Peyer's patch (tissue), 4 donors: ENCODE measurements at regions not wholly inside any gene's neighbourhood (a gene's known extent, or its start where the extent isn't known, plus 50 kb on each side); places are given as distances from the start of the nearest gene placed in this dataset.

Experiments
- DNase-seq, 3 donors: peaks; one replicate each; pipeline ENCODE4 v3.0.0-alpha.2; 2017 to 2019
- H3K27ac ChIP-seq, 4 donors: fragments of 200-600 bp; sonication (generic); one replicate each; pipeline ENCODE4 v1.5.1; 2016 to 2019
- H3K27me3 ChIP-seq, 2 donors: fragments of 200-600 bp; sonication (generic); one replicate each; pipeline ENCODE4 v1.5.1; 2019
- H3K36me3 ChIP-seq, 3 donors: fragments of 200-600 bp; sonication (generic); one replicate each; pipeline ENCODE4 v1.5.1; 2016 to 2019
- H3K4me1 ChIP-seq, 4 donors: fragments of 200-600 bp; sonication (generic); one replicate each; pipeline ENCODE4 v1.5.1; 2016 to 2019
- H3K4me3 ChIP-seq, 4 donors: fragments of 200-600 bp; sonication (generic); 1 replicate in 3 of 4; 2 replicates in 1 of 4; pipeline ENCODE4 v1.5.1; 2016 to 2019; ENCODE audit warnings: mild to moderate bottlenecking in 1 of 4
- H3K9me3 ChIP-seq, 4 donors: fragments of 200-600 bp; sonication (generic); one replicate each; pipeline ENCODE4 v1.5.1; 2016 to 2019; ENCODE audit warnings: mild to moderate bottlenecking in 1 of 4
- POLR2A ChIP-seq, 2 donors: fragments of 450-650 bp; IDR thresholded peaks; one replicate each; pipeline ENCODE4 v1.5.1; 2017; ENCODE audit warnings: antibody characterized with exemption in 2 of 2, mild to moderate bottlenecking in 2 of 2, moderate library complexity in 2 of 2
- TF ChIP-seq, protein P1 (sequence below), 6 experiments: fragments of 450-650 bp in 4 of 6; fragments of 200-600 bp in 2 of 6; sonication (generic) in 1 of 6; IDR thresholded peaks; one replicate each; pipeline ENCODE4 v1.5.1; 2017 to 2019; ENCODE audit warnings: antibody characterized with exemption in 6 of 6, mild to moderate bottlenecking in 3 of 6, moderate library complexity in 1 of 6

- Histone ChIP-seq H3K4me1 (no peaks in the 10 kb centered on the region), H3K27ac (no peak overlapping the region), H3K36me3 (no peaks in the 10 kb centered on the region), H3K9me3 (no peaks in the 10 kb centered on the region), H3K4me3 (no peak overlapping the region), H3K27me3 (no peaks in the 10 kb centered on the region)
- TF ChIP-seq, protein P1, sequence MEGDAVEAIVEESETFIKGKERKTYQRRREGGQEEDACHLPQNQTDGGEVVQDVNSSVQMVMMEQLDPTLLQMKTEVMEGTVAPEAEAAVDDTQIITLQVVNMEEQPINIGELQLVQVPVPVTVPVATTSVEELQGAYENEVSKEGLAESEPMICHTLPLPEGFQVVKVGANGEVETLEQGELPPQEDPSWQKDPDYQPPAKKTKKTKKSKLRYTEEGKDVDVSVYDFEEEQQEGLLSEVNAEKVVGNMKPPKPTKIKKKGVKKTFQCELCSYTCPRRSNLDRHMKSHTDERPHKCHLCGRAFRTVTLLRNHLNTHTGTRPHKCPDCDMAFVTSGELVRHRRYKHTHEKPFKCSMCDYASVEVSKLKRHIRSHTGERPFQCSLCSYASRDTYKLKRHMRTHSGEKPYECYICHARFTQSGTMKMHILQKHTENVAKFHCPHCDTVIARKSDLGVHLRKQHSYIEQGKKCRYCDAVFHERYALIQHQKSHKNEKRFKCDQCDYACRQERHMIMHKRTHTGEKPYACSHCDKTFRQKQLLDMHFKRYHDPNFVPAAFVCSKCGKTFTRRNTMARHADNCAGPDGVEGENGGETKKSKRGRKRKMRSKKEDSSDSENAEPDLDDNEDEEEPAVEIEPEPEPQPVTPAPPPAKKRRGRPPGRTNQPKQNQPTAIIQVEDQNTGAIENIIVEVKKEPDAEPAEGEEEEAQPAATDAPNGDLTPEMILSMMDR (IDR thresholded peaks at IDR 0.05) = no peak
- no peak for DNase-seq
These were observed 1105.0 kb downstream of the MAT2B start for GRCh38 chr5:164610374-164610773.

- H3K27me3 ChIP-seq = no peaks in the 10 kb centered on the region
- DNase-seq = no peak
These were observed 1109.3 kb downstream of the MAT2B start for GRCh38 chr5:164614707-164615106.

DNA sequence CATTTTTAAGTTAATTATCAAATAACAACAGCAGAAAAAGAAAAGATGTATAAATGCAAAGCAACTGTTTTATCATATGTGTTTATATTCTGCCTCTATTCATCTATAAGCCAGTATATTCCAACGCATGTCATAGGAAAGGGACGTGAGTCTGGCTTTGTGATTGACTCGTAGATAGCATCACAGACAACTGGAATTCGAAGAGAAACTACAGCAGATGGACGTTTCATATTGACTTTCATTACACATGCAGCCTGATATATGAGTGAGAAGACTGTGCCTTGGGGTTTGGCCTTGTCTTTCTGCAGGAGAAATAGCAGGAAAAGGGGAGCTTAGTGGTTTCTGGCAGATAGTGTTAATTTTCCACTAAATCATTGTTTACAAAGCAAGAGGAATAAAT is 1111.9 kb downstream of the MAT2B start:
- Histone ChIP-seq H3K4me3 (no peak overlapping the region), H3K27ac (no peak overlapping the region), H3K4me1 (no peaks in the 10 kb centered on the region), H3K9me3 (no peaks in the 10 kb centered on the region), H3K36me3 (no peaks in the 10 kb centered on the region), H3K27me3 (no peaks in the 10 kb centered on the region)
- TF ChIP-seq POLR2A (IDR thresholded peaks at IDR 0.05) = no peak
- TF ChIP-seq, protein P1 (IDR thresholded peaks at IDR 0.05) = no peak
- no peak for DNase-seq

More at GRCh38 chr5:164614707-164615106, 1109.3 kb downstream of the MAT2B start:
- Histone ChIP-seq H3K27ac (no peak overlapping the region), H3K4me3 (no peak overlapping the region), H3K36me3 (no peaks in the 10 kb centered on the region), H3K4me1 (no peaks in the 10 kb centered on the region), H3K9me3 (no peaks in the 10 kb centered on the region)
- TF ChIP-seq POLR2A (IDR thresholded peaks at IDR 0.05) = no peak
- TF ChIP-seq, protein P1 (IDR thresholded peaks at IDR 0.05) = no peak

- no peaks in the 10 kb centered on the region for H3K4me1 ChIP-seq
- no peak overlapping the region for H3K4me3 ChIP-seq
- no peaks in the 10 kb centered on the region for H3K27me3 ChIP-seq
- H3K9me3 ChIP-seq = no peaks in the 10 kb centered on the region
- DNase-seq = no peak
- TF ChIP-seq, protein P1 (IDR thresholded peaks at IDR 0.05) = no peak
- no peak for TF ChIP-seq POLR2A (IDR thresholded peaks at IDR 0.05)
- no peak overlapping the region for H3K27ac ChIP-seq
- H3K36me3 ChIP-seq = no peaks in the 10 kb centered on the region
These were observed 1121.6 kb downstream of the MAT2B start for GRCh38 chr5:164627021-164627420.

- no peaks in the 10 kb centered on the region for H3K27me3 ChIP-seq
- no peaks in the 10 kb centered on the region for H3K4me1 ChIP-seq
- H3K9me3 ChIP-seq = no peaks in the 10 kb centered on the region
- TF ChIP-seq POLR2A (IDR thresholded peaks at IDR 0.05) = no peak
- TF ChIP-seq, protein P1 (IDR thresholded peaks at IDR 0.05) = no peak
- no peak overlapping the region for H3K27ac ChIP-seq
- no peak for DNase-seq
- H3K4me3 ChIP-seq = no peak overlapping the region
- no peaks in the 10 kb centered on the region for H3K36me3 ChIP-seq
These were observed 1131.0 kb downstream of the MAT2B start for GRCh38 chr5:164636456-164636855.

DNA sequence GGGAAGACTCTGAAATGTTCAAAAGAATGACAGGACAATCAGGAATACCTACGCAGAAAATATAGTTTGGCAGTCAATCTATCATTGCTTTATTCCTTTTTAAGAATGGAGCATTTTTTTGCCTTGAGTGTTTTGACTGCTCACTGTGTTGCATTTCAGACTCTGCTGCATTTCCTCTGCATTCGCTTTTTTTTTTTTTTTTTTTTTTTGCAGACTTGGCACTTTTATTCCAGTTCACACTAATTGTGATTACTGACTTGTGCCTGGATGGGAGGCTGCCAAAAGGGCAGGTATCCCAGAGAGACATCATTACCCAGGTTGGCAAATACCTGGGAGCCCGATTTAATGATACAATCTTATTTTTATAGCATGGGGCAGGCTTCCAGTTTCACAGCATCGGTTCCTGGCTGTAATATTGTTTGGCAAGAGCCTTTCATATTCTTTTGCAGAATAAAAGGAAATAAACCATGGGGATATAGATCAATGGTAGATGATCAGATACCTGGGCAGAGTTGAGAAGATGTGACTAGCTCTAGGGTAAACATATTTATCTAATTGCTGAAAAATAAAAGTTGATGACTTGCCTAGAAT is 1132.6 kb downstream of the MAT2B start:
- Histone ChIP-seq H3K27ac (no peak overlapping the region), H3K4me3 (no peak overlapping the region), H3K36me3 (no peaks in the 10 kb centered on the region), H3K4me1 (no peaks in the 10 kb centered on the region), H3K9me3 (no peaks in the 10 kb centered on the region), H3K27me3 (no peaks in the 10 kb centered on the region)
- no peak for DNase-seq
- TF ChIP-seq, protein P1 (IDR thresholded peaks at IDR 0.05) = no peak
- TF ChIP-seq POLR2A (IDR thresholded peaks at IDR 0.05) = no peak
